Retinal pigment epithelial cell (primary cell): ENCODE measurements at regions not wholly inside any gene's neighbourhood (a gene's known extent, or its start where the extent isn't known, plus 50 kb on each side); places are given as distances from the start of the nearest gene placed in this dataset.

ENCODE experiments used
- DNase-seq: peaks from one replicate; pipeline ENCODE4 v3.0.0-alpha.2; 2010; ENCODE audit warnings: low read depth
- H3K4me3 ChIP-seq: 2 replicates; pipeline ENCODE4 v1.5.1; 2011; ENCODE audit warnings: mild to moderate bottlenecking, low read length, control low read depth, moderate library complexity
- CTCF ChIP-seq: conservative IDR thresholded peaks from 2 replicates; pipeline ENCODE4 v1.5.1; 2011; ENCODE audit warnings: low read depth, low read length, control low read depth, inconsistent platforms

- no peak for TF ChIP-seq CTCF
- no peak for DNase-seq
- H3K4me3 ChIP-seq, result no peak overlapping the region
Measured at GRCh38 chr10:9910446-9910845, 1107.2 kb upstream of the CELF2 start.

- H3K4me3 ChIP-seq, result no peak overlapping the region
- TF ChIP-seq CTCF, result no peak
- DNase-seq, result no peak
Measured at GRCh38 chr10:9911488-9911887, 1106.2 kb upstream of the CELF2 start.

- no peak for DNase-seq
- no peak for TF ChIP-seq CTCF
- H3K4me3 ChIP-seq, result no peak overlapping the region
Measured at GRCh38 chr10:9913876-9914514, 1103.7 kb upstream of the CELF2 start.

GRCh38 chr10:9921544-9921943 lies 1096.1 kb upstream of the CELF2 start:
- TF ChIP-seq CTCF, result no peak
- no peak for DNase-seq
- H3K4me3 ChIP-seq, result no peak overlapping the region

- no peak for TF ChIP-seq CTCF
- H3K4me3 ChIP-seq, result no peak overlapping the region
- DNase-seq, result no peak
Measured at GRCh38 chr10:9922126-9922870, 1095.4 kb upstream of the CELF2 start.

GRCh38 chr10:9926003-9926402 lies 1091.7 kb upstream of the CELF2 start:
- no peak for DNase-seq
- TF ChIP-seq CTCF, result no peak

GRCh38 chr10:9926881-9927280 lies 1090.8 kb upstream of the CELF2 start:
- H3K4me3 ChIP-seq, result no peak overlapping the region
- no peak for TF ChIP-seq CTCF
- DNase-seq, result no peak

More at GRCh38 chr10:9926003-9926402, 1091.7 kb upstream of the CELF2 start:
- no peak overlapping the region for H3K4me3 ChIP-seq
